ENCODE measurements at regions not wholly inside any gene's neighbourhood (a gene's known extent, or its start where the extent isn't known, plus 50 kb on each side); places are given as distances from the start of the nearest gene placed in this dataset.

DNA sequence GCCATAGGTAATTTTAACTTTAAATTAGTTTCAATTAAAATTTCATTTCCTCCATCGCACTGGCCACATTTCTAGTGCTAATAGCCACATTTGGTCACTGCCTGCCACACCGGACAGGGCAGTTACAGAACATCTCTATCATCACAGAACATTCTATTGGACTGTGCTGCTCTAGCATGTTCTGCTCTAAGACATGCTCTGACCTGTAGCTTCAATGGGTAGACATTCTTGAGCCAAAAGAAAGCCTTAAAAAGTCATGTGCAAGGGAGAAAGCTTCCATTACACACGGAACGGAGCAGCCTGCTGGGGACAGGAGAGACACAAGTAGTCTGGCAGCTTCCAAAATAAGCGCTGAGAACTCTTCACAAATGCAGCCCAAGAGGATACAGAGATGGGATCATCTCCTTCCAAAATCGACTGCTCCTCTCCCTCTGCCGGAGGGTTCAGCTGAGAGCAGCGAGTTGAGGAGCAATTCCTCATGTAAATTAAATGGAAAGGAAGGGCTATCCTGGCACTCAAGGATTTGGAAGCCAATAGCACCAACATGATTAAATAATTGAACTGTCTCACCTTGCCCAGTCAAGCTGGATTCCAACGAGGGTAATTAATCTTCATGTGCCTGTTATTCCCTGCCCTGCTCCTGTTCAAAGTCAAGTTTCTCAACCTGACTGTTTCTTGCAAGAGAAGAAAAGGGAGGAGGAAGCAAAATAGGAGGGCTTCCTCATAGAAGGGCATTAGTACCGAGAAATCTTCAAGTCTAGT lies 336.4 kb upstream of the NOCT start:
- Histone ChIP-seq H3K9me2 (replicated peaks; ENCODE audit: low read length) (no peaks in the 10 kb centered on the region), H3K36me3 (ENCODE audit: low read depth, low read length) (no peaks in the 10 kb centered on the region), H4K20me1 (ENCODE audit: low read length) (no peaks in the 10 kb centered on the region), H3K27ac (ENCODE audit: low read length) (no peak overlapping the region), H3K4me1 (ENCODE audit: insufficient read depth, low read length) (peaks cover 9% of the 10 kb centered on the region), H3K27me3 (ENCODE audit: low read length) (no peaks in the 10 kb centered on the region), H3K9me3 (ENCODE audit: low read length) (no peaks in the 10 kb centered on the region), H3K9ac (ENCODE audit: low read length) (no peak overlapping the region), H2AFZ (ENCODE audit: low read length) (no peak overlapping the region), H3K79me2 (ENCODE audit: low read length) (no peaks in the 10 kb centered on the region), H3F3A (ENCODE audit: low read length, unreplicated experiment) (no peaks in the 10 kb centered on the region), H3K4me2 (ENCODE audit: low read length) (no peak overlapping the region), H3K4me3 (ENCODE audit: low read length) (no peak overlapping the region)
- intact Hi-C loops (cut with micrococcal nuclease), result no loop called here
- POLR2A ChIA-PET (ENCODE audit: unreplicated experiment), result interaction anchor here (0.6 kb wide), 1 partner anchor 457 kb away, joined by 4 read pairs; no protein-coding TSS in a partner anchor
- BruUV-seq (replicated peaks), result no TSS peak
- CTCF ChIA-PET, result no interaction called here
- TF ChIP-seq EZH2 (IDR thresholded peaks at IDR 0.05; ENCODE audit: low read length, unreplicated experiment) (no peak), EZH2phosphoT487 (IDR thresholded peaks at IDR 0.05; ENCODE audit: borderline replicate concordance, low read length) (no peak), CTCF (conservative IDR thresholded peaks at IDR 0.05; ENCODE audit: low read depth, low read length) (no peak)
- ATAC-seq, result no peak
- no peak for DNase-seq

DNA sequence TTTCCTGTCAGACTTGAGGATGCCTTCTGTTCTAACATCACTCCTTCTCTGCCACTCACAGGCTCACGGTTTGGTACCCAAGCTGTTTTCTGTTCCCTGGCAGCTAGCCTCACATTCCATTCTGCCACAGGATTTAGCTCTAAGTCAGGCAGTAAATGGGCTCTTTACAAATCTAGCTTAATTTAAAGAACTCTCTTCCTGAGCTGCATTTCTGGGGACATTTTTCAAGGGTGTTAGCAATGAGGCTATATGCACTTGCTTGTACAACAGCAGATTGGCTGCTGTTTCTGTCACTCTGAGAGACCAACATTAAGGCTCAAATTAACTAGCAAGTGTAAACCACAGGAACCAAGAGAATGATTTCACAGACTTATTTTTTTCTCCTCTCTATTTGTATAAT lies 337.8 kb upstream of the NOCT start:
- Histone ChIP-seq H3K36me3 (ENCODE audit: low read depth, low read length) (no peaks in the 10 kb centered on the region), H3K9me3 (ENCODE audit: low read length) (no peaks in the 10 kb centered on the region), H3K79me2 (ENCODE audit: low read length) (no peaks in the 10 kb centered on the region), H3K4me1 (ENCODE audit: insufficient read depth, low read length) (peaks cover 5% of the 10 kb centered on the region), H3K27me3 (ENCODE audit: low read length) (no peaks in the 10 kb centered on the region), H4K20me1 (ENCODE audit: low read length) (no peaks in the 10 kb centered on the region), H3K4me2 (ENCODE audit: low read length) (no peak overlapping the region), H3K9ac (ENCODE audit: low read length) (no peak overlapping the region), H3K4me3 (ENCODE audit: low read length) (no peak overlapping the region), H3K9me2 (replicated peaks; ENCODE audit: low read length) (no peaks in the 10 kb centered on the region), H2AFZ (ENCODE audit: low read length) (no peak overlapping the region), H3F3A (ENCODE audit: low read length, unreplicated experiment) (no peaks in the 10 kb centered on the region), H3K27ac (ENCODE audit: low read length) (no peak overlapping the region)
- CTCF ChIA-PET, result no interaction called here
- POLR2A ChIA-PET (ENCODE audit: unreplicated experiment), result no interaction called here
- DNase-seq, result no peak
- TF ChIP-seq EZH2phosphoT487 (IDR thresholded peaks at IDR 0.05; ENCODE audit: borderline replicate concordance, low read length), result no peak
- TF ChIP-seq EZH2 (IDR thresholded peaks at IDR 0.05; ENCODE audit: low read length, unreplicated experiment), result no peak
- no peak for TF ChIP-seq CTCF (conservative IDR thresholded peaks at IDR 0.05; ENCODE audit: low read depth, low read length)
- ATAC-seq, result no peak
- no TSS peak for BruUV-seq (replicated peaks)
- intact Hi-C loops (cut with micrococcal nuclease), result no loop called here

- Histone ChIP-seq H3K27ac (ENCODE audit: low read length) (no peak overlapping the region), H3K9me2 (replicated peaks; ENCODE audit: low read length) (no peaks in the 10 kb centered on the region), H3K27me3 (ENCODE audit: low read length) (no peaks in the 10 kb centered on the region), H3F3A (ENCODE audit: low read length, unreplicated experiment) (no peaks in the 10 kb centered on the region), H3K9ac (ENCODE audit: low read length) (no peak overlapping the region), H3K4me1 (ENCODE audit: insufficient read depth, low read length) (peaks cover 5% of the 10 kb centered on the region), H3K9me3 (ENCODE audit: low read length) (no peaks in the 10 kb centered on the region), H4K20me1 (ENCODE audit: low read length) (no peaks in the 10 kb centered on the region), H3K79me2 (ENCODE audit: low read length) (no peaks in the 10 kb centered on the region), H2AFZ (ENCODE audit: low read length) (no peak overlapping the region), H3K4me3 (ENCODE audit: low read length) (no peak overlapping the region), H3K36me3 (ENCODE audit: low read depth, low read length) (no peaks in the 10 kb centered on the region), H3K4me2 (ENCODE audit: low read length) (no peak overlapping the region)
- POLR2A ChIA-PET (ENCODE audit: unreplicated experiment), result no interaction called here
- CTCF ChIA-PET, result no interaction called here
- no peak for ATAC-seq
- TF ChIP-seq CTCF (conservative IDR thresholded peaks at IDR 0.05; ENCODE audit: low read depth, low read length) (no peak), EZH2phosphoT487 (IDR thresholded peaks at IDR 0.05; ENCODE audit: borderline replicate concordance, low read length) (no peak), EZH2 (IDR thresholded peaks at IDR 0.05; ENCODE audit: low read length, unreplicated experiment) (no peak)
- intact Hi-C loops (cut with micrococcal nuclease), result no loop called here
- no peak for DNase-seq
- no TSS peak for BruUV-seq (replicated peaks)
Observed at GRCh38 chr4:138677212-138677611, 338.4 kb upstream of the NOCT start.

All from PC-3 (cell line).